H1 (cell line): ENCODE measurements at regions not wholly inside any gene's neighbourhood (a gene's known extent, or its start where the extent isn't known, plus 50 kb on each side); places are given as distances from the start of the nearest gene placed in this dataset.

ENCODE experiments used
- CEBPB ChIP-seq: IDR thresholded peaks from 2 replicates; pipeline ENCODE4 v1.6.1; 2012; ENCODE audit warnings: low read depth, low read length
- CTCF ChIP-seq, 3 experiments: IDR thresholded peaks; 1 replicate in 2 of 3; 2 replicates in 1 of 3; pipeline versions ENCODE4 v1.5.1 to v1.6.1; 2011; ENCODE audit warnings: low read length in 3 of 3, mild to moderate bottlenecking in 3 of 3, inconsistent platforms in 2 of 3, low read depth in 1 of 3, moderate library complexity in 1 of 3; ENCODE audit not compliant: insufficient read depth in 1 of 3; ENCODE audit errors: control extremely low read depth in 1 of 3
- POLR2A ChIP-seq, 2 experiments: IDR thresholded peaks; 1 replicate in 1 of 2; 2 replicates in 1 of 2; pipeline ENCODE4 v1.6.1; 2011; ENCODE audit warnings: low read depth in 2 of 2, low read length in 2 of 2, mild to moderate bottlenecking in 2 of 2; ENCODE audit errors: control extremely low read depth in 1 of 2
- TAF1 ChIP-seq: IDR thresholded peaks from 2 replicates; pipeline ENCODE4 v1.6.1; 2011; ENCODE audit warnings: mild to moderate bottlenecking, low read depth, low read length

GRCh38 chr16:27718201-27719105 lies 168.5 kb downstream of the KATNIP start:
- no peak for TF ChIP-seq CTCF (IDR thresholded peaks at IDR 0.05; ENCODE audit: control extremely low read depth in 1 of 3, insufficient read depth in 1 of 3, low read depth in 1 of 3, low read length in 3 of 3)
- TF ChIP-seq CEBPB: no peak
- TF ChIP-seq POLR2A (IDR thresholded peaks at IDR 0.05; ENCODE audit: control extremely low read depth in 1 of 2, low read depth in 2 of 2, low read length in 2 of 2): no peak
- TF ChIP-seq TAF1: no peak
